ENCODE measurements at regions not wholly inside any gene's neighbourhood (a gene's known extent, or its start where the extent isn't known, plus 50 kb on each side); places are given as distances from the start of the nearest gene placed in this dataset.

GRCh38 chr2:8615576-8616281, 66.1 kb upstream of the ID2 start:
- TF ChIP-seq REST (IDR thresholded peaks at IDR 0.05; ENCODE audit: low read depth) (no peak), FOXM1 (IDR thresholded peaks at IDR 0.05; ENCODE audit: borderline replicate concordance, low read depth) (no peak), MAX (IDR thresholded peaks at IDR 0.05) (no peak), CREB1 (IDR thresholded peaks at IDR 0.05; ENCODE audit: low read depth) (no peak), ZBTB7A (IDR thresholded peaks at IDR 0.05; ENCODE audit: low read depth) (no peak), NFIC (IDR thresholded peaks at IDR 0.05) (no peak), YY1 (IDR thresholded peaks at IDR 0.05; ENCODE audit: low read depth) (no peak)

- TF ChIP-seq NFIC (IDR thresholded peaks at IDR 0.05), result no peak
These were observed 64.8 kb upstream of the ID2 start for GRCh38 chr2:8617048-8617447.

GRCh38 chr2:8617590-8617989, 64.3 kb upstream of the ID2 start:
- TF ChIP-seq REST (IDR thresholded peaks at IDR 0.05; ENCODE audit: low read depth) (no peak), MAX (IDR thresholded peaks at IDR 0.05) (no peak), USF1 (IDR thresholded peaks at IDR 0.05) (no peak), NFIC (IDR thresholded peaks at IDR 0.05) (no peak), RAD21 (IDR thresholded peaks at IDR 0.05; ENCODE audit: low read depth) (no peak), TAF1 (IDR thresholded peaks at IDR 0.05; ENCODE audit: low read depth) (no peak)

- TF ChIP-seq RAD21 (IDR thresholded peaks at IDR 0.05; ENCODE audit: low read depth) (no peak), REST (IDR thresholded peaks at IDR 0.05; ENCODE audit: low read depth) (no peak), FOXM1 (IDR thresholded peaks at IDR 0.05; ENCODE audit: borderline replicate concordance, low read depth) (no peak), TEAD4 (IDR thresholded peaks at IDR 0.05) (no peak), NFIC (IDR thresholded peaks at IDR 0.05) (no peak), TCF12 (IDR thresholded peaks at IDR 0.05; ENCODE audit: low read depth) (no peak), CEBPB (IDR thresholded peaks at IDR 0.05) (no peak), CREB1 (IDR thresholded peaks at IDR 0.05; ENCODE audit: low read depth) (no peak), USF1 (IDR thresholded peaks at IDR 0.05) (no peak), EP300 (IDR thresholded peaks at IDR 0.05; ENCODE audit: borderline replicate concordance) (no peak), MAX (IDR thresholded peaks at IDR 0.05) (no peak), YY1 (IDR thresholded peaks at IDR 0.05; ENCODE audit: low read depth) (no peak), EGR1 (IDR thresholded peaks at IDR 0.05) (no peak), TAF1 (IDR thresholded peaks at IDR 0.05; ENCODE audit: low read depth) (no peak), ZBTB7A (IDR thresholded peaks at IDR 0.05; ENCODE audit: low read depth) (no peak)
These were observed 62.8 kb upstream of the ID2 start for GRCh38 chr2:8619071-8619470.
